DND-41 (cell line): ENCODE measurements at regions not wholly inside any gene's neighbourhood (a gene's known extent, or its start where the extent isn't known, plus 50 kb on each side); places are given as distances from the start of the nearest gene placed in this dataset.

Experiments
- ATAC-seq: fragments of 200-7000 bp; cut with Tn5 transposase; 3 replicates; pipeline ENCODE4 v1.9.1; 2021; ENCODE audit warnings: low read depth; ENCODE audit not compliant: insufficient read depth
- DNase-seq: peaks from one replicate; pipeline ENCODE4 v3.0.0-alpha.2; 2020
- H2AFZ ChIP-seq: 2 replicates; pipeline ENCODE4 v1.6.0; 2012; ENCODE audit warnings: low read depth, low read length
- H3K27ac ChIP-seq: 2 replicates; pipeline ENCODE4 v1.5.1; 2012; ENCODE audit warnings: low read length, inconsistent platforms
- H3K27me3 ChIP-seq: fragments of 200-600 bp; sonication (generic); 2 replicates; pipeline ENCODE4 v1.6.0; 2012; ENCODE audit warnings: low read length, mild to moderate bottlenecking, inconsistent platforms; ENCODE audit not compliant: insufficient read depth, poor library complexity
- H3K36me3 ChIP-seq: 2 replicates; pipeline ENCODE4 v1.5.1; 2012; ENCODE audit warnings: low read length, inconsistent platforms; ENCODE audit not compliant: insufficient read depth
- H3K4me1 ChIP-seq: 2 replicates; pipeline ENCODE4 v1.5.1; 2012; ENCODE audit warnings: mild to moderate bottlenecking, low read length; ENCODE audit not compliant: insufficient read depth
- H3K4me2 ChIP-seq: 2 replicates; pipeline ENCODE4 v1.6.0; 2012; ENCODE audit warnings: mild to moderate bottlenecking, moderate library complexity, low read length, inconsistent platforms; ENCODE audit not compliant: insufficient read depth
- H3K4me3 ChIP-seq, 2 experiments: fragments of 200-600 bp in 1 of 2; shearing (Covaris generic) in 1 of 2; 2 replicates each; pipeline ENCODE4 v1.5.1; 2012 to 2016; ENCODE audit warnings: inconsistent platforms in 2 of 2, low read length in 2 of 2, mild to moderate bottlenecking in 2 of 2, low read depth in 1 of 2, moderate library complexity in 1 of 2
- H3K79me2 ChIP-seq: 2 replicates; pipeline ENCODE4 v1.6.0; 2012; ENCODE audit warnings: low read length, inconsistent platforms; ENCODE audit not compliant: insufficient read depth
- H3K9ac ChIP-seq: 2 replicates; pipeline ENCODE4 v1.6.0; 2012; ENCODE audit warnings: low read depth, mild to moderate bottlenecking, inconsistent platforms, low read length, moderate library complexity
- H3K9me3 ChIP-seq: 2 replicates; pipeline ENCODE4 v1.5.1; 2012; ENCODE audit warnings: low read length, moderate library complexity, mild to moderate bottlenecking, inconsistent platforms; ENCODE audit not compliant: insufficient read depth, severe bottlenecking
- H4K20me1 ChIP-seq: 2 replicates; pipeline ENCODE4 v1.6.0; 2012; ENCODE audit warnings: low read length; ENCODE audit not compliant: insufficient read depth
- CTCF ChIP-seq: IDR thresholded peaks from 2 replicates; pipeline ENCODE4 v1.5.1; 2012; ENCODE audit warnings: borderline replicate concordance, low read length, moderate library complexity, mild to moderate bottlenecking; ENCODE audit not compliant: poor library complexity, severe bottlenecking; ENCODE audit errors: extremely low read depth
- EZH2 ChIP-seq: IDR thresholded peaks from 3 replicates; pipeline ENCODE4 v1.6.1; 2012; ENCODE audit warnings: borderline replicate concordance, low read depth, mild to moderate bottlenecking, moderate library complexity, low read length, inconsistent platforms; ENCODE audit not compliant: severe bottlenecking

GRCh38 chr6:156336733-156337132 lies 440.4 kb upstream of the ARID1B start:
- DNase-seq (no peak), ATAC-seq (no peak)
- Histone ChIP-seq H3K79me2 (no peaks in the 10 kb centered on the region), H3K4me1 (no peaks in the 10 kb centered on the region), H3K36me3 (no peaks in the 10 kb centered on the region), H3K9me3 (peaks cover 4% of the 10 kb centered on the region), H2AFZ (no peak overlapping the region), H3K4me3 (no peak overlapping the region), H3K4me2 (no peak overlapping the region), H4K20me1 (no peaks in the 10 kb centered on the region), H3K27ac (no peak overlapping the region), H3K27me3 (no peaks in the 10 kb centered on the region), H3K9ac (no peak overlapping the region)
- TF ChIP-seq EZH2 (no peak), CTCF (no peak)

- no peak for DNase-seq
- no peak for ATAC-seq
Observed at GRCh38 chr6:156336089-156336488, 441.1 kb upstream of the ARID1B start.

GRCh38 chr6:156334966-156335365 lies 442.2 kb upstream of the ARID1B start:
- H4K20me1 ChIP-seq: no peaks in the 10 kb centered on the region
- no peak overlapping the region for H3K4me2 ChIP-seq

More at GRCh38 chr6:156336089-156336488, 441.1 kb upstream of the ARID1B start:
- Histone ChIP-seq H2AFZ (no peak overlapping the region), H3K27ac (no peak overlapping the region), H3K4me1 (no peaks in the 10 kb centered on the region), H3K4me2 (no peak overlapping the region), H3K4me3 (no peak overlapping the region), H3K36me3 (no peaks in the 10 kb centered on the region), H3K9ac (no peak overlapping the region), H4K20me1 (no peaks in the 10 kb centered on the region), H3K27me3 (no peaks in the 10 kb centered on the region), H3K9me3 (peaks cover 4% of the 10 kb centered on the region), H3K79me2 (no peaks in the 10 kb centered on the region)
- TF ChIP-seq EZH2 (no peak), CTCF (no peak)

More at GRCh38 chr6:156334966-156335365, 442.2 kb upstream of the ARID1B start:
- Histone ChIP-seq H3K9me3 (peaks cover 4% of the 10 kb centered on the region), H3K4me1 (no peaks in the 10 kb centered on the region), H3K27ac (no peak overlapping the region), H3K79me2 (no peaks in the 10 kb centered on the region), H3K4me3 (no peak overlapping the region), H3K27me3 (no peaks in the 10 kb centered on the region), H2AFZ (no peak overlapping the region), H3K9ac (no peak overlapping the region), H3K36me3 (no peaks in the 10 kb centered on the region)
- DNase-seq (no peak), ATAC-seq (no peak)
- TF ChIP-seq CTCF: no peak
- TF ChIP-seq EZH2: no peak
